ENCODE measurements at regions not wholly inside any gene's neighbourhood (a gene's known extent, or its start where the extent isn't known, plus 50 kb on each side); places are given as distances from the start of the nearest gene placed in this dataset.

- WGBS, 2 experiments (ENCODE audit: extremely low coverage in 1 of 2, insufficient coverage in 1 of 2, insufficient read length in 1 of 2, insufficient replicate concordance in 2 of 2, low coverage in 1 of 2, low lambda C conversion rate in 2 of 2, missing lambda C conversion rate in 1 of 2) = 75% methylated on average over 1 of the region's 1 CpG; no CpG with 5 or more reads in 1 of the 2 experiments
- no peak overlapping the region for H2AK5ac ChIP-seq (ENCODE audit: low read depth, low read length)
- no peak for FAIRE-seq
- no peak overlapping the region for H2BK12ac ChIP-seq (ENCODE audit: low read depth, low read length)
- peaks cover 0 to 3% of the 10 kb centered on the region in 2 experiments; a peak in 1 of 4 replicates for H3K9me3 ChIP-seq (ENCODE audit: insufficient read depth in 2 of 2, low read depth in 1 of 2, low read length in 1 of 2)
- H3K4ac ChIP-seq (replicated peaks; ENCODE audit: insufficient read length, low read depth, low read length) = no peak overlapping the region
- H4K8ac ChIP-seq (ENCODE audit: extremely low read depth, insufficient read depth, low read length) = no peak overlapping the region
- no peak overlapping the region for H3K4me2 ChIP-seq (ENCODE audit: insufficient read depth in 1 of 2, low read depth in 2 of 2, low read length in 2 of 2)
- H2BK15ac ChIP-seq (ENCODE audit: low read length) = no peak overlapping the region
- H3K79me1 ChIP-seq (ENCODE audit: low read depth, low read length) = no peaks in the 10 kb centered on the region
- no peak overlapping the region for H3K14ac ChIP-seq (ENCODE audit: insufficient read length)
- H3K56ac ChIP-seq (replicated peaks; ENCODE audit: insufficient read length, low read depth, low read length) = no peak overlapping the region
- no peaks in the 10 kb centered on the region for H4K20me1 ChIP-seq (replicated peaks in 1 of 2; ENCODE audit: control insufficient read depth in 1 of 2, insufficient read depth in 2 of 2, low read length in 2 of 2)
- H3K4me3 ChIP-seq (ENCODE audit: extremely low read depth in 1 of 4, insufficient read depth in 2 of 4, low read depth in 3 of 4, low read length in 4 of 4) = no peak overlapping the region
- no peak overlapping the region for H2BK120ac ChIP-seq (replicated peaks; ENCODE audit: low read depth, low read length)
- H2BK5ac ChIP-seq (ENCODE audit: low read depth, low read length) = no peak overlapping the region
- H2BK20ac ChIP-seq (ENCODE audit: low read length) = no peak overlapping the region
- ChIA-PET CTCF (ENCODE audit: partially characterized antibody) (no interaction called here), POLR2A (ENCODE audit: partially characterized antibody) (no interaction called here)
- H4K91ac ChIP-seq (replicated peaks; ENCODE audit: insufficient read length, low read length) = no peak overlapping the region
- no peak overlapping the region for H3K27ac ChIP-seq (ENCODE audit: low read depth, low read length)
- no peak overlapping the region for H4K5ac ChIP-seq (ENCODE audit: insufficient read length, low read depth, low read length)
- no peaks in the 10 kb centered on the region for H3K4me1 ChIP-seq (replicated peaks in 1 of 4; ENCODE audit: control insufficient read depth in 3 of 4, insufficient read depth in 4 of 4, low read length in 3 of 4)
- no peak for DNase-seq (ENCODE audit: low read depth in 1 of 2, low spot score in 2 of 2)
- H3K18ac ChIP-seq (ENCODE audit: extremely low read depth, low read length) = no peak overlapping the region
- H2AFZ ChIP-seq (ENCODE audit: low read length) = no peak overlapping the region
- no peak overlapping the region for H3K23ac ChIP-seq (ENCODE audit: insufficient read length)
- H3K79me2 ChIP-seq (ENCODE audit: control insufficient read depth in 1 of 2, insufficient read depth in 2 of 2, low read length in 2 of 2) = no peaks in the 10 kb centered on the region
- no peaks in the 10 kb centered on the region for H3K23me2 ChIP-seq (ENCODE audit: low read depth, low read length)
- H3K36me3 ChIP-seq (ENCODE audit: control insufficient read depth in 2 of 4, insufficient read depth in 4 of 4, low read length in 3 of 4) = no peaks in the 10 kb centered on the region
- no peaks in the 10 kb centered on the region for H3K27me3 ChIP-seq (replicated peaks in 1 of 4; ENCODE audit: control insufficient read depth in 3 of 4, extremely low read depth in 1 of 4, insufficient read depth in 3 of 4, low read length in 3 of 4)
- no peak overlapping the region for H3K9ac ChIP-seq (replicated peaks in 1 of 4; ENCODE audit: extremely low read depth in 1 of 4, low read depth in 3 of 4, low read length in 3 of 4)
- no peak for TF ChIP-seq SRF (IDR thresholded peaks at IDR 0.05; ENCODE audit: low read depth, low read length)
- TF ChIP-seq CHD2 (IDR thresholded peaks at IDR 0.05; ENCODE audit: low read length) = no peak
- TF ChIP-seq FOSL1 (IDR thresholded peaks at IDR 0.05; ENCODE audit: insufficient read depth, low read depth, low read length) = no peak
- no peak for TF ChIP-seq RNF2 (IDR thresholded peaks at IDR 0.05; ENCODE audit: borderline replicate concordance, low read depth, low read length, missing control alignments, poor library complexity, severe bottlenecking)
- TF ChIP-seq EGR1 (IDR thresholded peaks at IDR 0.05; ENCODE audit: borderline replicate concordance, low read depth, low read length) = no peak
- TF ChIP-seq CTCF (IDR thresholded peaks at IDR 0.05; ENCODE audit: control extremely low read depth in 1 of 3, insufficient read depth in 1 of 3, low read depth in 1 of 3, low read length in 3 of 3) = no peak
- TF ChIP-seq RAD21 (IDR thresholded peaks at IDR 0.05 in 1 of 2, conservative IDR thresholded peaks at IDR 0.05 in 1 of 2; ENCODE audit: low read depth in 2 of 2, low read length in 2 of 2) = no peak
- TF ChIP-seq SUZ12 (IDR thresholded peaks at IDR 0.05; ENCODE audit: low read length) = no peak
- TF ChIP-seq POLR2A (IDR thresholded peaks at IDR 0.05; ENCODE audit: control extremely low read depth in 1 of 2, low read depth in 2 of 2, low read length in 2 of 2) = no peak
- TF ChIP-seq POLR2AphosphoS5 (IDR thresholded peaks at IDR 0.05; ENCODE audit: low read depth, low read length) = no peak
- TF ChIP-seq EZH2 (IDR thresholded peaks at IDR 0.05; ENCODE audit: low read depth, low read length, severe bottlenecking) = no peak
- no peak for TF ChIP-seq SP1 (IDR thresholded peaks at IDR 0.05; ENCODE audit: low read depth, low read length)
These were observed 52.6 kb upstream of the MAP4K4 start for GRCh38 chr2:101644842-101645383.

All from H1 (cell line).